ENCODE measurements at regions not wholly inside any gene's neighbourhood (a gene's known extent, or its start where the extent isn't known, plus 50 kb on each side); places are given as distances from the start of the nearest gene placed in this dataset.

DNA sequence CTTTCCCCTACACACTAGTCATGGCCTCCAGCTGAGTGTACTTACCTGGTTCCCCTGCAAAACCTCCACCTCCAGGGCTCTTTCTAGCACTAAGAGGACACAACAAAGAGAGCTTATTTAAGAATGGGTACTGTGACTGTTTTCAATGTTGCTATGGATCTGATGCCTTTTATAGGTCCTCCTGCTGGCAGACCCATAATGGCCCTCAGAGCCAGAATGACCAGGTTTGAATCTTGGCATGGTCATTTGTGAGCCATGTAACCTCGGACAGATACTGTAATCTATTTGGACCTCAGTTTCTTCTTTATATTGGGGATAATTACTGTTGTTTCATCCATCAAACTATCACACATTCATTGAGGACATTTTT, 137.6 kb upstream of the USP24 start (continued):
- no peak for TF ChIP-seq KMT2B (CRISPR knock-in tag; IDR thresholded peaks at IDR 0.05)
- TF ChIP-seq FOXA3 (CRISPR knock-in tag; IDR thresholded peaks at IDR 0.05) = no peak
- TF ChIP-seq, protein P1, sequence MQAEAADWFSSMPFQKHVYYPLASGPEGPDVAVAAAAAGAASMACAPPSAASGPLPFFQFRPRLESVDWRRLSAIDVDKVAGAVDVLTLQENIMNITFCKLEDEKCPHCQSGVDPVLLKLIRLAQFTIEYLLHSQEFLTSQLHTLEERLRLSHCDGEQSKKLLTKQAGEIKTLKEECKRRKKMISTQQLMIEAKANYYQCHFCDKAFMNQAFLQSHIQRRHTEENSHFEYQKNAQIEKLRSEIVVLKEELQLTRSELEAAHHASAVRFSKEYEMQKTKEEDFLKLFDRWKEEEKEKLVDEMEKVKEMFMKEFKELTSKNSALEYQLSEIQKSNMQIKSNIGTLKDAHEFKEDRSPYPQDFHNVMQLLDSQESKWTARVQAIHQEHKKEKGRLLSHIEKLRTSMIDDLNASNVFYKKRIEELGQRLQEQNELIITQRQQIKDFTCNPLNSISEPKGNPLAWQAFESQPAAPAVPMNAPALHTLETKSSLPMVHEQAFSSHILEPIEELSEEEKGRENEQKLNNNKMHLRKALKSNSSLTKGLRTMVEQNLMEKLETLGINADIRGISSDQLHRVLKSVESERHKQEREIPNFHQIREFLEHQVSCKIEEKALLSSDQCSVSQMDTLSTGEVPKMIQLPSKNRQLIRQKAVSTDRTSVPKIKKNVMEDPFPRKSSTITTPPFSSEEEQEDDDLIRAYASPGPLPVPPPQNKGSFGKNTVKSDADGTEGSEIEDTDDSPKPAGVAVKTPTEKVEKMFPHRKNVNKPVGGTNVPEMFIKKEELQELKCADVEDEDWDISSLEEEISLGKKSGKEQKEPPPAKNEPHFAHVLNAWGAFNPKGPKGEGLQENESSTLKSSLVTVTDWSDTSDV (CRISPR knock-in tag; IDR thresholded peaks at IDR 0.05) = no peak
- TF ChIP-seq, protein P2, sequence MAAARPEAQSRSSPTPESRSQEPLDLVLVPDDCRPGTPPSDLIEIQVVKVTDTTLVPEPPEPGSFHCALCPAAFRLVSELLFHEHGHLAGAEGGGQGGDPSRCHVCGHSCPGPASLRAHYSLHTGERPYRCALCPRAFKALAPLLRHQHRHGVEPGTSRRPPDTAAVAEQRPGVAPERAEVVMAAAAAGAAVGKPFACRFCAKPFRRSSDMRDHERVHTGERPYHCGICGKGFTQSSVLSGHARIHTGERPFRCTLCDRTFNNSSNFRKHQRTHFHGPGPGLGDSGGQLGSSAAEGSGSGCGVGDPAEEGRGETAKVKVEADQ (CRISPR knock-in tag; IDR thresholded peaks at IDR 0.05; ENCODE audit: borderline replicate concordance) = no peak
- TF ChIP-seq SRSF4 (IDR thresholded peaks at IDR 0.05; ENCODE audit: low read depth, low read length, poor library complexity, severe bottlenecking) = no peak
- TF ChIP-seq KAT8 (CRISPR knock-in tag; IDR thresholded peaks at IDR 0.05) = no peak
- TF ChIP-seq EED (CRISPR knock-in tag; IDR thresholded peaks at IDR 0.05) = no peak
- TF ChIP-seq ZNF850 (CRISPR knock-in tag; conservative IDR thresholded peaks at IDR 0.05) = no peak
- TF ChIP-seq KDM4B (CRISPR knock-in tag; IDR thresholded peaks at IDR 0.05) = no peak

DNA sequence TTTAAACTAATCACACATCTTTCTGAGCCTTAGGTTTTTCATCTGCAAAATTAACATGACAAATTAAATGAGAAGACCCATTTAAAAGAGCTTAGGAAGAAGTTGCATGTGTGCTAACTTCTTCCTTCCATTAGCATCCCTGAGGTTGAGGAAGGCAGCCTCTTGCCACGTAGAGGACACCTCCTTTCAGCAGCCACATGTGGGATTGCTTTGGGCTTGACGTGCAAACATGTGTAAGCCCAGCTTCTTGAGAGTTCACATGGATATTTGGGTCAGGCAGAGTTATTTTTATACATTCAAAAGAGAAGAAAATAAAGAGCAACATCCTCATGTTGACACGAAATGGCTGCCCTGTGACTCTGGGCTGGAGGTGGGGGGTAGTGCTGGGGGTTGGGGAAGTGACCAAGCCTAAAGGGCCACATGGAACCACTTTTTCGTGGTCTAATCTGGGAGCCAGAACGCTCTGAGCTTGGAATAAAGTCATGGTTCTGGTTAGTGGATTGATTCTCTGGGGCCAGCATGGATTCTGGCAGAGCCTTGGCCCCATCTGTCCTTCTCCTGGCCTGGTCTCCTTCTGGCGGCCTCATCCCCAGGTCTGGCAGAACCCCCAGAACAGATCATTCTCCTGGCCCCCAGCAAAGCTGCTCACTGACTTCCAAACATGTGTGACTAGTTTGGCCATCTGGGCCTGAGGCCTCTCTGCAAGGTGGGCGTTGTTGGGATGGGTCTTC, 137.1 kb upstream of the USP24 start:
- TF ChIP-seq, protein P3, sequence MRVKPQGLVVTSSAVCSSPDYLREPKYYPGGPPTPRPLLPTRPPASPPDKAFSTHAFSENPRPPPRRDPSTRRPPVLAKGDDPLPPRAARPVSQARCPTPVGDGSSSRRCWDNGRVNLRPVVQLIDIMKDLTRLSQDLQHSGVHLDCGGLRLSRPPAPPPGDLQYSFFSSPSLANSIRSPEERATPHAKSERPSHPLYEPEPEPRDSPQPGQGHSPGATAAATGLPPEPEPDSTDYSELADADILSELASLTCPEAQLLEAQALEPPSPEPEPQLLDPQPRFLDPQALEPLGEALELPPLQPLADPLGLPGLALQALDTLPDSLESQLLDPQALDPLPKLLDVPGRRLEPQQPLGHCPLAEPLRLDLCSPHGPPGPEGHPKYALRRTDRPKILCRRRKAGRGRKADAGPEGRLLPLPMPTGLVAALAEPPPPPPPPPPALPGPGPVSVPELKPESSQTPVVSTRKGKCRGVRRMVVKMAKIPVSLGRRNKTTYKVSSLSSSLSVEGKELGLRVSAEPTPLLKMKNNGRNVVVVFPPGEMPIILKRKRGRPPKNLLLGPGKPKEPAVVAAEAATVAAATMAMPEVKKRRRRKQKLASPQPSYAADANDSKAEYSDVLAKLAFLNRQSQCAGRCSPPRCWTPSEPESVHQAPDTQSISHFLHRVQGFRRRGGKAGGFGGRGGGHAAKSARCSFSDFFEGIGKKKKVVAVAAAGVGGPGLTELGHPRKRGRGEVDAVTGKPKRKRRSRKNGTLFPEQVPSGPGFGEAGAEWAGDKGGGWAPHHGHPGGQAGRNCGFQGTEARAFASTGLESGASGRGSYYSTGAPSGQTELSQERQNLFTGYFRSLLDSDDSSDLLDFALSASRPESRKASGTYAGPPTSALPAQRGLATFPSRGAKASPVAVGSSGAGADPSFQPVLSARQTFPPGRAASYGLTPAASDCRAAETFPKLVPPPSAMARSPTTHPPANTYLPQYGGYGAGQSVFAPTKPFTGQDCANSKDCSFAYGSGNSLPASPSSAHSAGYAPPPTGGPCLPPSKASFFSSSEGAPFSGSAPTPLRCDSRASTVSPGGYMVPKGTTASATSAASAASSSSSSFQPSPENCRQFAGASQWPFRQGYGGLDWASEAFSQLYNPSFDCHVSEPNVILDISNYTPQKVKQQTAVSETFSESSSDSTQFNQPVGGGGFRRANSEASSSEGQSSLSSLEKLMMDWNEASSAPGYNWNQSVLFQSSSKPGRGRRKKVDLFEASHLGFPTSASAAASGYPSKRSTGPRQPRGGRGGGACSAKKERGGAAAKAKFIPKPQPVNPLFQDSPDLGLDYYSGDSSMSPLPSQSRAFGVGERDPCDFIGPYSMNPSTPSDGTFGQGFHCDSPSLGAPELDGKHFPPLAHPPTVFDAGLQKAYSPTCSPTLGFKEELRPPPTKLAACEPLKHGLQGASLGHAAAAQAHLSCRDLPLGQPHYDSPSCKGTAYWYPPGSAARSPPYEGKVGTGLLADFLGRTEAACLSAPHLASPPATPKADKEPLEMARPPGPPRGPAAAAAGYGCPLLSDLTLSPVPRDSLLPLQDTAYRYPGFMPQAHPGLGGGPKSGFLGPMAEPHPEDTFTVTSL (CRISPR knock-in tag; IDR thresholded peaks at IDR 0.05; ENCODE audit: borderline replicate concordance) = no peak
- no peak for TF ChIP-seq GATAD2A (CRISPR knock-in tag; IDR thresholded peaks at IDR 0.05)
- TF ChIP-seq KDM4B (CRISPR knock-in tag; IDR thresholded peaks at IDR 0.05) = no peak
- no peak for TF ChIP-seq YEATS2 (CRISPR knock-in tag; IDR thresholded peaks at IDR 0.05; ENCODE audit: borderline replicate concordance)
- TF ChIP-seq SMAD3 (CRISPR knock-in tag; IDR thresholded peaks at IDR 0.05) = no peak
- Histone ChIP-seq H3K4me3 (replicated peaks in 1 of 3; ENCODE audit: insufficient read depth in 1 of 3, low read depth in 2 of 3, low read length in 3 of 3) (no peak overlapping the region), H3K27me3 (ENCODE audit: control insufficient read depth in 1 of 2, insufficient read depth in 2 of 2, low read length in 2 of 2) (peaks cover 0 to 3% of the 10 kb centered on the region in 2 experiments; a peak in 1 of 5 replicates), H3K79me2 (ENCODE audit: insufficient read depth, low read length) (no peaks in the 10 kb centered on the region), H2AFZ (ENCODE audit: low read length) (no peak overlapping the region), H3K4me2 (ENCODE audit: low read depth, low read length) (no peak overlapping the region), H3K27ac (ENCODE audit: extremely low read length, insufficient read depth, low read length) (no peak overlapping the region), H3K36me3 (replicated peaks in 1 of 2; ENCODE audit: control insufficient read depth in 1 of 2, insufficient read depth in 2 of 2, low read length in 2 of 2) (no peaks in the 10 kb centered on the region), H4K20me1 (ENCODE audit: insufficient read depth, low read length) (no peaks in the 10 kb centered on the region), H3K9me3 (ENCODE audit: low read length) (no peaks in the 10 kb centered on the region), H3K9ac (ENCODE audit: insufficient read depth, low read depth, low read length) (no peak overlapping the region), H3K4me1 (ENCODE audit: insufficient read depth, low read length) (peaks cover 5% of the 10 kb centered on the region; the same call in 1 of the 2 replicates)
- ATAC-seq = no peak
- 17% methylated on average over 4 of the region's 7 CpGs for WGBS (ENCODE audit: low lambda C conversion rate)
- no TSS peak for BruUV-seq (replicated peaks)
- intact Hi-C loops (cut with micrococcal nuclease; ENCODE audit: unreplicated experiment) = no loop called here
- FAIRE-seq = no peak
- CTCF ChIA-PET (ENCODE audit: low intra/inter-chr PET ratio, low total read pairs) = no interaction called here
- POLR2A ChIA-PET = no interaction called here
- DNase-seq (ENCODE audit: low spot score) = no peak
- in situ Hi-C loops (cut with HindIII; ENCODE audit: extremely low pct_ligation_motif_present, low pct_unique_long_range_greater_than_20kb) = no loop called here
